Activated CD8-positive, alpha-beta memory T cell treated with anti-CD3 and anti-CD28 coated beads for 48 hours (primary cell): ENCODE measurements at regions not wholly inside any gene's neighbourhood (a gene's known extent, or its start where the extent isn't known, plus 50 kb on each side); places are given as distances from the start of the nearest gene placed in this dataset.

ENCODE experiments used
- DNase-seq, 3 experiments: peaks; one replicate each; pipeline ENCODE4 v3.0.0-alpha.2; 2020; ENCODE audit warnings: low read depth in 2 of 3, low spot score in 2 of 3

GRCh38 chr18:56382541-56382940 is 255.9 kb downstream of the TXNL1 start:
- no peak for DNase-seq

GRCh38 chr18:56381196-56381595 is 257.2 kb downstream of the TXNL1 start:
- no peak for DNase-seq

- no peak for DNase-seq
Measured at GRCh38 chr18:56380685-56381084, 257.7 kb downstream of the TXNL1 start.

- no peak for DNase-seq
Measured at GRCh38 chr18:56379256-56379655, 259.1 kb downstream of the TXNL1 start.

GRCh38 chr18:56377231-56377630 is 261.2 kb downstream of the TXNL1 start:
- no peak for DNase-seq

- DNase-seq = no peak
Measured at GRCh38 chr18:56374007-56374655, 264.3 kb downstream of the TXNL1 start.

GRCh38 chr18:56373601-56374000 is 264.8 kb downstream of the TXNL1 start:
- DNase-seq = no peak

GRCh38 chr18:56368066-56368465 is 270.3 kb downstream of the TXNL1 start:
- no peak for DNase-seq

GRCh38 chr18:56358608-56359280 is 279.6 kb downstream of the TXNL1 start:
- no peak for DNase-seq

- no peak for DNase-seq
Measured at GRCh38 chr18:56353663-56354260, 284.6 kb downstream of the TXNL1 start.

- DNase-seq = no peak
Measured at GRCh38 chr18:56351911-56352500, 286.4 kb downstream of the TXNL1 start.

- no peak for DNase-seq
Measured at GRCh38 chr18:56337507-56337906, 300.9 kb downstream of the TXNL1 start.

- DNase-seq = no peak
Measured at GRCh38 chr18:56333839-56334238, 304.6 kb downstream of the TXNL1 start.

GRCh38 chr18:56333146-56333545 is 305.2 kb downstream of the TXNL1 start:
- DNase-seq = no peak

- DNase-seq = no peak
Measured at GRCh38 chr18:56332371-56332770, 306.0 kb downstream of the TXNL1 start.

- no peak for DNase-seq
Measured at GRCh38 chr18:56330366-56331110, 307.9 kb downstream of the TXNL1 start.

- DNase-seq = no peak
Measured at GRCh38 chr18:56329536-56329935, 308.9 kb downstream of the TXNL1 start.

- no peak for DNase-seq
Measured at GRCh38 chr18:56327191-56327885, 311.1 kb downstream of the TXNL1 start.

- no peak for DNase-seq
Measured at GRCh38 chr18:56326336-56327072, 311.9 kb downstream of the TXNL1 start.

GRCh38 chr18:56323673-56324072 is 314.7 kb downstream of the TXNL1 start:
- DNase-seq = no peak
